Peyer's patch (tissue), 4 donors: ENCODE measurements at regions not wholly inside any gene's neighbourhood (a gene's known extent, or its start where the extent isn't known, plus 50 kb on each side); places are given as distances from the start of the nearest gene placed in this dataset.

Source experiments
- DNase-seq, 3 donors: peaks; one replicate each; pipeline ENCODE4 v3.0.0-alpha.2; 2017 to 2019
- H3K27ac ChIP-seq, 4 donors: fragments of 200-600 bp; sonication (generic); one replicate each; pipeline ENCODE4 v1.5.1; 2016 to 2019
- H3K27me3 ChIP-seq, 2 donors: fragments of 200-600 bp; sonication (generic); one replicate each; pipeline ENCODE4 v1.5.1; 2019
- H3K36me3 ChIP-seq, 3 donors: fragments of 200-600 bp; sonication (generic); one replicate each; pipeline ENCODE4 v1.5.1; 2016 to 2019
- H3K4me1 ChIP-seq, 4 donors: fragments of 200-600 bp; sonication (generic); one replicate each; pipeline ENCODE4 v1.5.1; 2016 to 2019
- H3K4me3 ChIP-seq, 4 donors: fragments of 200-600 bp; sonication (generic); 1 replicate in 3 of 4; 2 replicates in 1 of 4; pipeline ENCODE4 v1.5.1; 2016 to 2019; ENCODE audit warnings: mild to moderate bottlenecking in 1 of 4
- H3K9me3 ChIP-seq, 4 donors: fragments of 200-600 bp; sonication (generic); one replicate each; pipeline ENCODE4 v1.5.1; 2016 to 2019; ENCODE audit warnings: mild to moderate bottlenecking in 1 of 4
- POLR2A ChIP-seq, 2 donors: fragments of 450-650 bp; IDR thresholded peaks; one replicate each; pipeline ENCODE4 v1.5.1; 2017; ENCODE audit warnings: antibody characterized with exemption in 2 of 2, mild to moderate bottlenecking in 2 of 2, moderate library complexity in 2 of 2
- TF ChIP-seq, protein P1 (sequence below), 6 experiments: fragments of 450-650 bp in 4 of 6; fragments of 200-600 bp in 2 of 6; sonication (generic) in 1 of 6; IDR thresholded peaks; one replicate each; pipeline ENCODE4 v1.5.1; 2017 to 2019; ENCODE audit warnings: antibody characterized with exemption in 6 of 6, mild to moderate bottlenecking in 3 of 6, moderate library complexity in 1 of 6

DNA sequence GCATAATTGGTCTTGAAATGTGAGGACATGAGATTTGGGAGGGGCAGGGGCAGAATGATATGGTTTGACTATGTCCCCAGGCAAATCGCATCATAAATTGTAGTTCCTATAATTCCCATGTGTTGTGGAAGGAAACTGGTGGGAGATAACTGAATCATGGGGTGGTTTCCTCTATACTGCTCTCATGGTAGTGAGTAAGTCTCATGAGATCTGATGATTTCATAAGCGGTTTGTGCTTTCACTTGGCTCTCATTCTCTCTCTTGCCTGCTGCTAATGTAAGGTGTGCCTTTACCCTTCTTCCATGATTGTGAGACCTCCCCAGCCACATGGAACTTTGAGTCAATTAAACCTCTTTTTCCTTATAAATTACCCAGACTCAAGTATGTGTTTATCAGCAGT is 2595.9 kb downstream of the PCDH7 start:
- H3K36me3 ChIP-seq: no peaks in the 10 kb centered on the region
- H3K27ac ChIP-seq: no peak overlapping the region
- H3K4me3 ChIP-seq: no peak overlapping the region
- H3K4me1 ChIP-seq: no peaks in the 10 kb centered on the region
- no peaks in the 10 kb centered on the region for H3K27me3 ChIP-seq
- DNase-seq: no peak
- no peak for TF ChIP-seq POLR2A (IDR thresholded peaks at IDR 0.05)
- TF ChIP-seq, protein P1, sequence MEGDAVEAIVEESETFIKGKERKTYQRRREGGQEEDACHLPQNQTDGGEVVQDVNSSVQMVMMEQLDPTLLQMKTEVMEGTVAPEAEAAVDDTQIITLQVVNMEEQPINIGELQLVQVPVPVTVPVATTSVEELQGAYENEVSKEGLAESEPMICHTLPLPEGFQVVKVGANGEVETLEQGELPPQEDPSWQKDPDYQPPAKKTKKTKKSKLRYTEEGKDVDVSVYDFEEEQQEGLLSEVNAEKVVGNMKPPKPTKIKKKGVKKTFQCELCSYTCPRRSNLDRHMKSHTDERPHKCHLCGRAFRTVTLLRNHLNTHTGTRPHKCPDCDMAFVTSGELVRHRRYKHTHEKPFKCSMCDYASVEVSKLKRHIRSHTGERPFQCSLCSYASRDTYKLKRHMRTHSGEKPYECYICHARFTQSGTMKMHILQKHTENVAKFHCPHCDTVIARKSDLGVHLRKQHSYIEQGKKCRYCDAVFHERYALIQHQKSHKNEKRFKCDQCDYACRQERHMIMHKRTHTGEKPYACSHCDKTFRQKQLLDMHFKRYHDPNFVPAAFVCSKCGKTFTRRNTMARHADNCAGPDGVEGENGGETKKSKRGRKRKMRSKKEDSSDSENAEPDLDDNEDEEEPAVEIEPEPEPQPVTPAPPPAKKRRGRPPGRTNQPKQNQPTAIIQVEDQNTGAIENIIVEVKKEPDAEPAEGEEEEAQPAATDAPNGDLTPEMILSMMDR (IDR thresholded peaks at IDR 0.05): no peak
- H3K9me3 ChIP-seq: no peaks in the 10 kb centered on the region

- Histone ChIP-seq H3K9me3 (no peaks in the 10 kb centered on the region), H3K4me1 (no peaks in the 10 kb centered on the region), H3K27me3 (no peaks in the 10 kb centered on the region), H3K36me3 (no peaks in the 10 kb centered on the region), H3K27ac (no peak overlapping the region), H3K4me3 (no peak overlapping the region)
- no peak for DNase-seq
- TF ChIP-seq, protein P1 (IDR thresholded peaks at IDR 0.05): no peak
- no peak for TF ChIP-seq POLR2A (IDR thresholded peaks at IDR 0.05)
Observed at GRCh38 chr4:33316578-33316977, 2596.4 kb downstream of the PCDH7 start.

DNA sequence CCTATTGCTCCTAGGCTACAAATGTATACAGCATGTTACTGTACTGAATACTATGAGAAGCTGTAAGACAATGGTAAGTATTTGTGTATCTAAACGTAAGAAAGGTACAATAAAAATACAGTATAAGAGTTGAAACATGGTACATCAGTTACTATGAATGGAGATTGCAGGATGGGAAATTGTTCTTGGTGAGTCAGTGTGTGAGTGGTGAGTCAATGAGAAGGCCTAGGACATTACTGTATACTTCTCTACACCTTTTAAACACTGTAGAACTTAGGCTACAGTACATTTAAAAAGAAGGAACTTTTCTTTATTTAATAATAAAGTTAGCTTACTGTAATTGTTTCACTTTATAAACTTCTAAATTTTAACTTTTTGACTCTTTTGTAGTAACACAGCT is 2603.2 kb downstream of the PCDH7 start:
- no peak for DNase-seq
- Histone ChIP-seq H3K27me3 (no peaks in the 10 kb centered on the region), H3K36me3 (no peaks in the 10 kb centered on the region), H3K4me1 (no peaks in the 10 kb centered on the region), H3K4me3 (no peak overlapping the region), H3K27ac (no peak overlapping the region), H3K9me3 (no peaks in the 10 kb centered on the region)
- no peak for TF ChIP-seq POLR2A (IDR thresholded peaks at IDR 0.05)
- TF ChIP-seq, protein P1 (IDR thresholded peaks at IDR 0.05): no peak

- H3K27me3 ChIP-seq: no peaks in the 10 kb centered on the region
- no peak overlapping the region for H3K27ac ChIP-seq
- TF ChIP-seq POLR2A (IDR thresholded peaks at IDR 0.05): no peak
- TF ChIP-seq, protein P1 (IDR thresholded peaks at IDR 0.05): no peak
- peaks cover 0 to 12% (median 0%) of the 10 kb centered on the region in 4 donors for H3K9me3 ChIP-seq
- no peaks in the 10 kb centered on the region for H3K4me1 ChIP-seq
- H3K36me3 ChIP-seq: no peaks in the 10 kb centered on the region
- no peak for DNase-seq
- H3K4me3 ChIP-seq: no peak overlapping the region
Observed at GRCh38 chr4:33334416-33334815, 2614.2 kb downstream of the PCDH7 start.

DNA sequence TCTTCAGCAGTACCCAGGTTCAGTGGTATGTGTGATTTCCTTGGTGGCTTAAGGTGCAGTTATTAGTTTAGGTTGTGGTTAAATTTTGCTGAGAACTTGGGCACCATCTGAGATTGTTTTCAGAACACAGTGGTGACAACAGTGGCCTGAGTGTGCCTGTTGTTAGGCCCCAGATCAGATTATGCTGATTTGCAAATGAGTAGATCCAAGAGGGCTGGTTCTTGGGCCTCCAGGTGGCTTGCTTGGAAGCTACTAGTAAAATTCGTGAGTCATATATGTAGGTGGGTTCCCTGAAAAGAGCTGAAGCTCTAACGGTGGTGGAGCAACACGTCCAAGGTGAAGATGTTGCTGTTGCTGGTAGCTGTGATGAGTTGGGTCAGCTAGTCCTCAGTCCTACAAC is 2619.6 kb downstream of the PCDH7 start:
- Histone ChIP-seq H3K4me3 (no peak overlapping the region), H3K36me3 (no peaks in the 10 kb centered on the region), H3K27me3 (no peaks in the 10 kb centered on the region), H3K27ac (no peak overlapping the region), H3K9me3 (peaks cover 0 to 3% (median 0%) of the 10 kb centered on the region in 4 donors), H3K4me1 (no peaks in the 10 kb centered on the region)
- no peak for TF ChIP-seq POLR2A (IDR thresholded peaks at IDR 0.05)
- TF ChIP-seq, protein P1 (IDR thresholded peaks at IDR 0.05): no peak
- DNase-seq: no peak

GRCh38 chr4:33340168-33340567 is 2620.0 kb downstream of the PCDH7 start:
- Histone ChIP-seq H3K4me1 (no peaks in the 10 kb centered on the region), H3K36me3 (no peaks in the 10 kb centered on the region), H3K27me3 (no peaks in the 10 kb centered on the region), H3K27ac (no peak overlapping the region), H3K4me3 (no peak overlapping the region), H3K9me3 (peaks cover 0 to 3% (median 0%) of the 10 kb centered on the region in 4 donors)
- TF ChIP-seq, protein P1 (IDR thresholded peaks at IDR 0.05): no peak
- no peak for TF ChIP-seq POLR2A (IDR thresholded peaks at IDR 0.05)
- no peak for DNase-seq
